Calu3 (cell line): ENCODE measurements at regions not wholly inside any gene's neighbourhood (a gene's known extent, or its start where the extent isn't known, plus 50 kb on each side); places are given as distances from the start of the nearest gene placed in this dataset.

Experiments
- BruUV-seq: library from RNA; stranded (reverse); fragments of 400-500 nt; replicated peaks from 2 replicates; lab custom pipeline; 2021; lab: Mats Ljungman, UMichigan
- CTCF ChIA-PET: fragments of 300-600 bp; sonication (Branson Sonifier 250); formaldehyde crosslinking; loops from one replicate; lab custom pipeline; 2022; ENCODE audit warnings: antibody characterized with exemption; lab: Charles Lee
- DNase-seq: peaks from one replicate; pipeline ENCODE4 v3.0.0; 2022
- H3K27ac Mint-ChIP-seq: one replicate; pipeline ENCODE4 v1.8.0; 2022; ENCODE audit warnings: mixed read lengths; ENCODE audit not compliant: unreplicated experiment
- H3K27me3 Mint-ChIP-seq: one replicate; pipeline ENCODE4 v1.8.0; 2022; ENCODE audit warnings: mixed read lengths; ENCODE audit not compliant: unreplicated experiment
- H3K36me3 Mint-ChIP-seq: one replicate; pipeline ENCODE4 v1.8.0; 2022; ENCODE audit warnings: mild to moderate bottlenecking, moderate library complexity, mixed read lengths; ENCODE audit not compliant: insufficient read depth, unreplicated experiment
- H3K4me1 Mint-ChIP-seq: one replicate; pipeline ENCODE4 v1.8.0; 2022; ENCODE audit warnings: mild to moderate bottlenecking, low read depth, mixed read lengths; ENCODE audit not compliant: unreplicated experiment
- H3K4me3 Mint-ChIP-seq: one replicate; pipeline ENCODE4 v1.8.0; 2022; ENCODE audit warnings: mild to moderate bottlenecking, low read depth, moderate library complexity, mixed read lengths; ENCODE audit not compliant: unreplicated experiment
- H3K9me3 Mint-ChIP-seq: one replicate; pipeline ENCODE4 v1.8.0; 2022; ENCODE audit warnings: low read depth, mixed read lengths; ENCODE audit not compliant: unreplicated experiment
- intact Hi-C: fragments of 100-400 bp; cut with micrococcal nuclease; formaldehyde crosslinking; loops from one replicate; pipeline ENCODE4 v1.10.0; 2022; ENCODE audit not compliant: unreplicated experiment
- TF ChIP-seq, protein P1 (sequence below): fragments of 200-600 bp; IDR thresholded peaks from one replicate; pipeline ENCODE4 v1.8.0; 2022; ENCODE audit warnings: antibody characterized with exemption; ENCODE audit not compliant: unreplicated experiment

DNA sequence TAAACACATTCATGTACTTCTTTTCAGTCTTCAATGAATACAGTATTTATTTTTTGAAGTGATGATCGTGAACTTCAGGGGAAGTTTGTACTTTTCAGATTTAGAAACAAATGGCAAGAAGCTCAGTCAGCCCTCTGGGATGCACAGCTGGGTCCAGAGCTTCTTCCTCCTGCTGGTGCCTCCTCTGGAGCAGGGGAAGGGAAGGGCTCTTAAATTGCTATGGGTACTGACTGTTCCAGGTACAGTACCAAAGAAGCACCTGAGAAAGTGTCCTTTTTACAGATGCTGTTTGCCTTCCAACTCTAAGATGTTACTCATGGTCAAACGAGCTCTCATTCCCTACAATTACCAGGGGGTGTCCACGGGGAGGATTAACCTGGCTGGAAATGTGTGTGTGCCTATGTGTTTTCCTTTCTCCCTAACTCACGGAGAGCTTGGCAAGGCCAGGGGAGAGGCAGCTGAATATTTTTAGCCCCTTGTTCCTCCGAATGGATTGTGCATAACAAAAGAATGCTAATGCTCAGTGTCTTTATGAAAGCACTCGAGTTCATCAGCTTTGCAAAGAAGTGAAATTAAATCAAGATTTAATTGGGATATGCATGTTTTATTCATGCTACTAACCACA lies 313.7 kb upstream of the CADM1 start:
- H3K27me3 Mint-ChIP-seq = no peaks in the 10 kb centered on the region
- H3K4me1 Mint-ChIP-seq = no peaks in the 10 kb centered on the region
- H3K9me3 Mint-ChIP-seq = peaks cover 5% of the 10 kb centered on the region
- no peak overlapping the region for H3K4me3 Mint-ChIP-seq
- no peak for DNase-seq
- no peak overlapping the region for H3K27ac Mint-ChIP-seq
- H3K36me3 Mint-ChIP-seq = no peaks in the 10 kb centered on the region
- TF ChIP-seq, protein P1, sequence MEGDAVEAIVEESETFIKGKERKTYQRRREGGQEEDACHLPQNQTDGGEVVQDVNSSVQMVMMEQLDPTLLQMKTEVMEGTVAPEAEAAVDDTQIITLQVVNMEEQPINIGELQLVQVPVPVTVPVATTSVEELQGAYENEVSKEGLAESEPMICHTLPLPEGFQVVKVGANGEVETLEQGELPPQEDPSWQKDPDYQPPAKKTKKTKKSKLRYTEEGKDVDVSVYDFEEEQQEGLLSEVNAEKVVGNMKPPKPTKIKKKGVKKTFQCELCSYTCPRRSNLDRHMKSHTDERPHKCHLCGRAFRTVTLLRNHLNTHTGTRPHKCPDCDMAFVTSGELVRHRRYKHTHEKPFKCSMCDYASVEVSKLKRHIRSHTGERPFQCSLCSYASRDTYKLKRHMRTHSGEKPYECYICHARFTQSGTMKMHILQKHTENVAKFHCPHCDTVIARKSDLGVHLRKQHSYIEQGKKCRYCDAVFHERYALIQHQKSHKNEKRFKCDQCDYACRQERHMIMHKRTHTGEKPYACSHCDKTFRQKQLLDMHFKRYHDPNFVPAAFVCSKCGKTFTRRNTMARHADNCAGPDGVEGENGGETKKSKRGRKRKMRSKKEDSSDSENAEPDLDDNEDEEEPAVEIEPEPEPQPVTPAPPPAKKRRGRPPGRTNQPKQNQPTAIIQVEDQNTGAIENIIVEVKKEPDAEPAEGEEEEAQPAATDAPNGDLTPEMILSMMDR = no peak
- no TSS peak for BruUV-seq
- CTCF ChIA-PET = no interaction called here
- intact Hi-C loops = no loop called here

DNA sequence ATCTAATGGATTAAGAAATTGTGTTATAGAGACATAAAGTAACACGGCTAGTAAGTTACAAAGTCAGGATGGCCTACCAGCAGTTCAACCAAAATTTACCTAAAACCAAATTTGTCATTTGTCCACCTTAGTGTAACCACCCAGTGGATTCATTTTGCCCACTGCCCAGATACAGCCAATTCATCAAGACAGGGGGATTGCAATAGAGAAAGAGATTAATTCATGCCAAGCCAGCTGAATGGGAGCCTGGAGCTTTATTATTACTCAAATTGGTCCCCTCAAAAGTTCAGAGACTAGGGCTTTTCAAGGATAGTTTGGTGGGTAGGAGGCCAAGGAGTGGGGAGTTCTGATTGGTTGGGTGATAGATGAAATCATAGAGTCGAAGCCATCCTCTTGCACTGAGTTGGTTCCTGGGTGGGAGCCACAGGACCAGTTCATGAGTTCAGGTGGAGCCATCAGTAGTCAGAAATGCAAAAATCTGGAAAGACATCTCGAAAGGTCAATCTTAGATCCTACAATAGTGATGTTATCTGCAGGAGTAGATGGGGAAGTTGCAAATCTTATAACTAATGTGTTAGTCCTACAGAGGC lies 304.2 kb upstream of the CADM1 start:
- Mint-ChIP-seq H3K4me3 (no peak overlapping the region), H3K9me3 (peaks cover 18% of the 10 kb centered on the region), H3K4me1 (no peaks in the 10 kb centered on the region), H3K27ac (no peak overlapping the region), H3K27me3 (no peaks in the 10 kb centered on the region), H3K36me3 (no peaks in the 10 kb centered on the region)
- no TSS peak for BruUV-seq
- no peak for DNase-seq
- TF ChIP-seq, protein P1 = no peak
- CTCF ChIA-PET = no interaction called here
- intact Hi-C loops = no loop called here

DNA sequence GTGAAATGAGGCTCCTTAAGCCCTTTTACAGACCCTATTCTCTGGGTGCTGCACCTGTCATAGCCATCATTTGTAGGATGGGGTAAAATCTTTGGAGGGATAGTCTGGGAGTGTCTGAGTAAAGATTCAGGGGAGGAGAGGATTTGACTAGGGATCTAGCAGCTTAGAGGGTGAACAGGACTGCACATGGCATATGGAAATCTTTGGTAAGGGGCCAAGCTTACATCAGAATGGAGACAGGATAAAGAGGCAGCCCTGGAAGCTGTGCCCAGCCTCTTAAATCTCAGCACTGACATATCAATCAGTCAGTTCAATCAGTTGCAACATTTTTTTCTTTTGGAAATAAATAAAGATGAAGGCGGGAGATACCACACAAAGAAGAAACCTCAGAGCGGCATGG lies 301.8 kb upstream of the CADM1 start:
- H3K27me3 Mint-ChIP-seq = no peaks in the 10 kb centered on the region
- H3K36me3 Mint-ChIP-seq = no peaks in the 10 kb centered on the region
- H3K4me1 Mint-ChIP-seq = no peaks in the 10 kb centered on the region
- CTCF ChIA-PET = no interaction called here
- intact Hi-C loops = no loop called here
- H3K9me3 Mint-ChIP-seq = peaks cover 23% of the 10 kb centered on the region
- no TSS peak for BruUV-seq
- no peak for DNase-seq
- TF ChIP-seq, protein P1 = no peak
- no peak overlapping the region for H3K27ac Mint-ChIP-seq
- no peak overlapping the region for H3K4me3 Mint-ChIP-seq

DNA sequence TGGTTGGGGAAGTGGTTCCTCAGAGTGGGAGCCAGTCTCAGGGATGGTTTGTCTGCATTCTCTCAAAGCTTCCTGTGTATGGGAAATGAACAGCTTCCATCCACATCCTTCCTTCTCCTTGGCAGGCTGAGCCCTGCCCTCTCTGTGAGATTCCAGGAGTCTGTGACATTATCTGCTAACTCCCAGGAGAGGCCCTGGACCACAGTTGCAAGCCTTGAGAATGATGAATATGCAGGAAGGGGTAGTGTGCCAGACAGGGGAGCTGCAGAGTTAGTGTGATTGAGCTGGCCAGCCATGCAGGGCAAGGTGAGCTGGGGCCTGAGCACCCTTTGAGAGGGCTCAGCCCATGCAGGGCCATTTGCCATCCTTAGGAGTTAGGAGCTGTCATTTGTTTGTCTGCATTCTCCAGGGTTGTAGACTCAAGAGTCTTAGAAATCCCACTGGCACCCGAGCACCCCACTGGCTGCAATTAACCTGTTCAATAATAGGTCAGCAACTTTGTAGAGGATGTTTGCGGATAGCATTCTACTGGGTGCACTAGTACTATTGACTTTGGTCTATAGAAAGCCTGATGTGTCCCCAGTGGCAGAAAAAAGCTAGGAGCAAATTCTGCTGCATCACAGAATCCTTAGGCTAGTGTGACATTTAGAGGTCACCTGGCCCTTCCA lies 299.0 kb upstream of the CADM1 start:
- Mint-ChIP-seq H3K27me3 (no peaks in the 10 kb centered on the region), H3K4me3 (no peak overlapping the region), H3K36me3 (no peaks in the 10 kb centered on the region), H3K4me1 (no peaks in the 10 kb centered on the region), H3K9me3 (peaks cover 21% of the 10 kb centered on the region), H3K27ac (no peak overlapping the region)
- TF ChIP-seq, protein P1 = no peak
- intact Hi-C loops = no loop called here
- BruUV-seq = no TSS peak
- no peak for DNase-seq
- CTCF ChIA-PET = no interaction called here
